PC-9 (cell line): ENCODE measurements at regions not wholly inside any gene's neighbourhood (a gene's known extent, or its start where the extent isn't known, plus 50 kb on each side); places are given as distances from the start of the nearest gene placed in this dataset.

Experiments used
- EZH2 ChIP-seq: fragments of 200-600 bp; sonication (generic); IDR thresholded peaks from 2 replicates; pipeline ENCODE4 v1.8.0; 2017; ENCODE audit warnings: antibody characterized with exemption, low read depth
- TF ChIP-seq, protein P1 (sequence below): fragments of 200-600 bp; sonication (generic); conservative IDR thresholded peaks from 2 replicates; pipeline ENCODE4 v1.6.1; 2017; ENCODE audit warnings: mixed run types, antibody characterized with exemption, mild to moderate bottlenecking, moderate library complexity

GRCh38 chr4:31923634-31924033 is 1203.5 kb downstream of the PCDH7 start:
- TF ChIP-seq, protein P1, sequence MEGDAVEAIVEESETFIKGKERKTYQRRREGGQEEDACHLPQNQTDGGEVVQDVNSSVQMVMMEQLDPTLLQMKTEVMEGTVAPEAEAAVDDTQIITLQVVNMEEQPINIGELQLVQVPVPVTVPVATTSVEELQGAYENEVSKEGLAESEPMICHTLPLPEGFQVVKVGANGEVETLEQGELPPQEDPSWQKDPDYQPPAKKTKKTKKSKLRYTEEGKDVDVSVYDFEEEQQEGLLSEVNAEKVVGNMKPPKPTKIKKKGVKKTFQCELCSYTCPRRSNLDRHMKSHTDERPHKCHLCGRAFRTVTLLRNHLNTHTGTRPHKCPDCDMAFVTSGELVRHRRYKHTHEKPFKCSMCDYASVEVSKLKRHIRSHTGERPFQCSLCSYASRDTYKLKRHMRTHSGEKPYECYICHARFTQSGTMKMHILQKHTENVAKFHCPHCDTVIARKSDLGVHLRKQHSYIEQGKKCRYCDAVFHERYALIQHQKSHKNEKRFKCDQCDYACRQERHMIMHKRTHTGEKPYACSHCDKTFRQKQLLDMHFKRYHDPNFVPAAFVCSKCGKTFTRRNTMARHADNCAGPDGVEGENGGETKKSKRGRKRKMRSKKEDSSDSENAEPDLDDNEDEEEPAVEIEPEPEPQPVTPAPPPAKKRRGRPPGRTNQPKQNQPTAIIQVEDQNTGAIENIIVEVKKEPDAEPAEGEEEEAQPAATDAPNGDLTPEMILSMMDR: no peak
- TF ChIP-seq EZH2: no peak
